Kidney (tissue), 13 donors: ENCODE measurements at regions not wholly inside any gene's neighbourhood (a gene's known extent, or its start where the extent isn't known, plus 50 kb on each side); places are given as distances from the start of the nearest gene placed in this dataset.

Experiments
- DNase-seq, 5 donors: peaks; one replicate each; pipeline ENCODE4 v3.0.0-alpha.2; 2013 to 2020
- FAIRE-seq: peaks from 2 replicates; lab custom pipeline; 2012; peaks lifted over from hg19 to GRCh38; lab: Jason Lieb, UNC
- H3K27ac ChIP-seq, 2 donors: one replicate each; pipeline ENCODE4 v1.7.0; 2013; ENCODE audit warnings: low read depth in 2 of 2, low read length in 2 of 2, inconsistent platforms in 1 of 2
- H3K27me3 ChIP-seq: one replicate; pipeline ENCODE4 v1.7.1; 2013; ENCODE audit warnings: low read length, inconsistent platforms; ENCODE audit not compliant: control insufficient read depth, insufficient read depth
- H3K36me3 ChIP-seq, 3 donors: one replicate each; pipeline versions ENCODE4 v1.7.0 to v1.7.1; 2013; ENCODE audit warnings: low read length in 3 of 3, control low read depth in 1 of 3, inconsistent platforms in 1 of 3; ENCODE audit not compliant: insufficient read depth in 3 of 3, control insufficient read depth in 2 of 3
- H3K4me1 ChIP-seq, 3 donors: one replicate each; pipeline versions ENCODE4 v1.7.0 to v1.7.1; 2013; ENCODE audit warnings: low read length in 3 of 3, inconsistent platforms in 1 of 3, low read depth in 1 of 3; ENCODE audit not compliant: control insufficient read depth in 2 of 3, insufficient read depth in 2 of 3
- H3K4me3 ChIP-seq, 3 donors: one replicate each; pipeline versions ENCODE4 v1.7.0 to v1.8.1; 2013; ENCODE audit warnings: low read length in 3 of 3, control low read depth in 1 of 3, inconsistent platforms in 1 of 3
- H3K9ac ChIP-seq, 3 donors: one replicate each; pipeline versions ENCODE4 v1.7.0 to v1.7.1; 2013; ENCODE audit warnings: low read length in 3 of 3, control low read depth in 1 of 3, inconsistent platforms in 1 of 3
- H3K9me3 ChIP-seq, 3 donors: one replicate each; pipeline versions ENCODE4 v1.7.0 to v1.7.1; 2013; ENCODE audit warnings: low read length in 3 of 3, control low read depth in 1 of 3, inconsistent platforms in 1 of 3; ENCODE audit not compliant: control insufficient read depth in 2 of 3, insufficient read depth in 1 of 3
- CTCF ChIP-seq: IDR thresholded peaks from 3 replicates; pipeline ENCODE4 v1.5.1; 2012; ENCODE audit warnings: mild to moderate bottlenecking, moderate library complexity, borderline replicate concordance; ENCODE audit not compliant: insufficient read depth; ENCODE audit errors: extremely low read depth
- intact Hi-C: fragments of 100-400 bp; cut with DNase I; formaldehyde crosslinking; loops from one replicate; pipeline ENCODE4 v1.11.1; 2022
- donor health status: control.
- donor health status: control.
- donor health status: control.
- donor health status: control.
- donor health status: control.
- donor health status: DM: yes; HTN: yes; CAD: no.
- donor health status: Normal renal cell carcinoma (clear cell type).

- no peaks in the 10 kb centered on the region for H3K9me3 ChIP-seq
- TF ChIP-seq CTCF: no peak
- H3K4me3 ChIP-seq: no peak overlapping the region
- no peak overlapping the region for H3K27ac ChIP-seq
- no peak for FAIRE-seq
- no peaks in the 10 kb centered on the region for H3K27me3 ChIP-seq
- no peaks in the 10 kb centered on the region for H3K36me3 ChIP-seq
- no peaks in the 10 kb centered on the region for H3K4me1 ChIP-seq
- intact Hi-C loops: no loop called here
- H3K9ac ChIP-seq: no peak overlapping the region
- DNase-seq: no peak
Measured at GRCh38 chr5:12848709-12849108, 944.5 kb upstream of the CTNND2 start.

- Histone ChIP-seq H3K4me1 (no peaks in the 10 kb centered on the region), H3K9ac (no peak overlapping the region), H3K36me3 (no peaks in the 10 kb centered on the region), H3K4me3 (no peak overlapping the region), H3K9me3 (no peaks in the 10 kb centered on the region), H3K27me3 (no peaks in the 10 kb centered on the region), H3K27ac (no peak overlapping the region)
- DNase-seq (no peak), FAIRE-seq (no peak)
- intact Hi-C loops: no loop called here
- TF ChIP-seq CTCF: no peak
Measured at GRCh38 chr5:12845549-12846159, 941.4 kb upstream of the CTNND2 start.

GRCh38 chr5:12840972-12841371 is 936.7 kb upstream of the CTNND2 start:
- DNase-seq (no peak), FAIRE-seq (no peak)
- Histone ChIP-seq H3K27ac (no peak overlapping the region), H3K4me1 (no peaks in the 10 kb centered on the region), H3K36me3 (no peaks in the 10 kb centered on the region), H3K4me3 (no peak overlapping the region), H3K9me3 (no peaks in the 10 kb centered on the region), H3K27me3 (no peaks in the 10 kb centered on the region), H3K9ac (no peak overlapping the region)
- TF ChIP-seq CTCF: no peak
- intact Hi-C loops: no loop called here

GRCh38 chr5:12837592-12837991 is 933.3 kb upstream of the CTNND2 start:
- no peak for DNase-seq
- H3K9me3 ChIP-seq: no peaks in the 10 kb centered on the region
- no peaks in the 10 kb centered on the region for H3K27me3 ChIP-seq
- no peak overlapping the region for H3K9ac ChIP-seq
- no peaks in the 10 kb centered on the region for H3K36me3 ChIP-seq
- no peak for TF ChIP-seq CTCF
- intact Hi-C loops: no loop called here
- FAIRE-seq: no peak
- H3K4me1 ChIP-seq: no peaks in the 10 kb centered on the region
- H3K4me3 ChIP-seq: no peak overlapping the region
- H3K27ac ChIP-seq: no peak overlapping the region
